ENCODE measurements at regions not wholly inside any gene's neighbourhood (a gene's known extent, or its start where the extent isn't known, plus 50 kb on each side); places are given as distances from the start of the nearest gene placed in this dataset.
"Not testable (repeated sequence)": the region's sequence is repeated elsewhere in the genome, so short reads cannot be mapped to it uniquely, and the experiment has no call there.

GRCh38 chr4:58303456-58303855 is 1193.3 kb upstream of the IGFBP7 start:
- no peak for TF ChIP-seq CTCF (IDR thresholded peaks at IDR 0.05; ENCODE audit: unreplicated experiment in 3 of 3)
- Mint-ChIP-seq H3K27me3 (ENCODE audit: low read depth) (no peaks in the 10 kb centered on the region), H3K4me3 (no peak overlapping the region), H3K4me1 (no peaks in the 10 kb centered on the region), H3K9me3 (no peaks in the 10 kb centered on the region), H3K27ac (no peak overlapping the region), H3K36me3 (ENCODE audit: low read depth) (no peaks in the 10 kb centered on the region)

GRCh38 chr4:58301376-58301999 is 1191.3 kb upstream of the IGFBP7 start:
- Mint-ChIP-seq H3K4me1 (no peaks in the 10 kb centered on the region), H3K36me3 (ENCODE audit: low read depth) (no peaks in the 10 kb centered on the region), H3K27me3 (ENCODE audit: low read depth) (no peaks in the 10 kb centered on the region), H3K27ac (no peak overlapping the region), H3K9me3 (no peaks in the 10 kb centered on the region), H3K4me3 (no peak overlapping the region)
- no peak for TF ChIP-seq CTCF (IDR thresholded peaks at IDR 0.05; ENCODE audit: unreplicated experiment in 3 of 3)

- H3K36me3 Mint-ChIP-seq (ENCODE audit: low read depth): no peaks in the 10 kb centered on the region
Measured at GRCh38 chr4:58286335-58286734, 1176.2 kb upstream of the IGFBP7 start.

GRCh38 chr4:58280928-58281327 is 1170.7 kb upstream of the IGFBP7 start:
- not testable (repeated sequence) for H3K4me1 Mint-ChIP-seq; H3K27ac Mint-ChIP-seq; H3K4me3 Mint-ChIP-seq; H3K36me3 Mint-ChIP-seq (ENCODE audit: low read depth); H3K9me3 Mint-ChIP-seq; H3K27me3 Mint-ChIP-seq (ENCODE audit: low read depth)

More at GRCh38 chr4:58286335-58286734, 1176.2 kb upstream of the IGFBP7 start:
- Mint-ChIP-seq H3K4me3 (no peak overlapping the region), H3K4me1 (no peaks in the 10 kb centered on the region), H3K9me3 (peaks cover 9% of the 10 kb centered on the region), H3K27me3 (ENCODE audit: low read depth) (no peaks in the 10 kb centered on the region), H3K27ac (no peak overlapping the region)
- TF ChIP-seq CTCF (IDR thresholded peaks at IDR 0.05; ENCODE audit: unreplicated experiment in 3 of 3): no peak

- Mint-ChIP-seq H3K4me3 (no peak overlapping the region), H3K9me3 (peaks cover 8% of the 10 kb centered on the region), H3K4me1 (no peaks in the 10 kb centered on the region), H3K36me3 (ENCODE audit: low read depth) (no peaks in the 10 kb centered on the region), H3K27ac (no peak overlapping the region), H3K27me3 (ENCODE audit: low read depth) (no peaks in the 10 kb centered on the region)
- TF ChIP-seq CTCF (IDR thresholded peaks at IDR 0.05; ENCODE audit: unreplicated experiment in 3 of 3): no peak
Measured at GRCh38 chr4:58275856-58276255, 1165.7 kb upstream of the IGFBP7 start.

- Mint-ChIP-seq H3K4me1 (no peaks in the 10 kb centered on the region), H3K36me3 (ENCODE audit: low read depth) (no peaks in the 10 kb centered on the region), H3K27me3 (ENCODE audit: low read depth) (no peaks in the 10 kb centered on the region), H3K4me3 (no peak overlapping the region), H3K27ac (no peak overlapping the region), H3K9me3 (peaks cover 3% of the 10 kb centered on the region)
- TF ChIP-seq CTCF (IDR thresholded peaks at IDR 0.05; ENCODE audit: unreplicated experiment in 3 of 3): no peak
Measured at GRCh38 chr4:58274553-58274952, 1164.4 kb upstream of the IGFBP7 start.
